Stimulated activated naive CD4-positive, alpha-beta T cell (primary cell): ENCODE measurements at regions not wholly inside any gene's neighbourhood (a gene's known extent, or its start where the extent isn't known, plus 50 kb on each side); places are given as distances from the start of the nearest gene placed in this dataset.
"Not testable (repeated sequence)": the region's sequence is repeated elsewhere in the genome, so short reads cannot be mapped to it uniquely, and the experiment has no call there.

Source experiments
- DNase-seq, 6 experiments: peaks; one replicate each; lab custom pipeline; 2025; lab: John Stamatoyannopoulos, UW

DNA sequence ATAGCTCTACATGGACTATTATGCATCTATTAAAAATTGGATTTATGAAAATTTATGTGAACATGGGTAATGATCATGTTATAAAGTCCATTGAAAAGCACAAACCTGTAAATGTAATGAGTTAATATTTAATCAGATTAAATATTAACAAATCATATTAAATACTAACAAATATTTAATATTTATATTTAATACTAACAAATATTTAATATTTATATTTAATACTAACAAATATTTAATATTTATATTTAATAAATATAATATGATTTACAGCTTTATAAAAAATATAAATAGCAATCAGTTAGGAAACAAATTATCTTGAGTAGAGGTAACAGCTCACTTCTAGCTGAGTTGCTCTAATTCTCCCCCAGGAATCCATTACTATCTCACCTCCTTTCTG lies 758.0 kb upstream of the USP15 start:
- no peak for DNase-seq

DNA sequence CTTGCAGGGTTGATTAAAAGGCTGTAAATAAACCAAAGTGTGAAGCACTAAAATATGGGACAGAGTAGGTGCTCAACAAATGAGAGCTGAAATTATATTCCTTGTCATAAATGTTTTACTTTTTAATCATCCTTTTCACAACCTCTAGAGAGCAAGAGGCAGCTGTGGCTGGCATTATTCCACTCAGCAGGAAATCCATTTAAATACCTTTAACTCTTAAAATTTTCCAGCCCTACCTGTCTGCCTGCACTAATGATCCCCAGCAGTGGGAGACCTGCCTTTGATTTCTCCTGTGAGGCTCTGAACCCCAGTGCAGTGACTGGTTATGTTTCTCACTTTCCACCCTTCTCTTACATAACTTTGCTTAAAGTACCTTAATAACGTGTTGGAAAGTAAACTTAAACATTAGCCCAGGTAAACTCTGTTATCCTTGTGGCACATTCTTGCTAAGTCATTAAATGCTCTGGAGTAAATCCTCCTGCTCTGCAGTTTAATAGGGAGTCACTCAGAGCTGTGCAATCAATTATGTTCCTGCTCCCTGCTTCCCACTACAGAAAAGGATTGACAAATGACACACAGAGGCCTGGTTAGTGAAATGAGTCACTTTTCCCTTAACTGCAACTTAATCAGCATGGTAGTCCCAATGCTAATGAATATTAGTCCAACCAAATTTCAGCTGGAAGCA lies 755.7 kb upstream of the USP15 start:
- no peak for DNase-seq

DNA sequence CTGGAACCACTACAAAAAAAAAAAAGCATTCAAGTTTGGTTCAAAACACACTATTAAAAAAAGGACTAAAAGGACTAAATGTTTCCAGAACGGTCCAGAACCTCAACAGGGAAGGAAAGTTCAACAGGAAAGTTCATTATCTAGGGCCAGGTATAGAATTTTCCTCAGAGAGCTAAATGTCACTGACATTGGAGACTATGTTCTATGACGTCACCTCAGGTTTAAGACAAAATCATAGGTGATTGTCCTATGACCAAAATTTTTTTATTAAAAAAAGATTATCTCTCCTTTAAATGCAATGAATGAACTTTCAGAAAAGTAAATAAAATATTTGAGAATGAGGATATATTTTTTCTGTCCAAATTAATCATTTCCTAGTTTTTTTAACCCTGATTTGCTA lies 746.7 kb upstream of the USP15 start:
- DNase-seq: no peak

DNA sequence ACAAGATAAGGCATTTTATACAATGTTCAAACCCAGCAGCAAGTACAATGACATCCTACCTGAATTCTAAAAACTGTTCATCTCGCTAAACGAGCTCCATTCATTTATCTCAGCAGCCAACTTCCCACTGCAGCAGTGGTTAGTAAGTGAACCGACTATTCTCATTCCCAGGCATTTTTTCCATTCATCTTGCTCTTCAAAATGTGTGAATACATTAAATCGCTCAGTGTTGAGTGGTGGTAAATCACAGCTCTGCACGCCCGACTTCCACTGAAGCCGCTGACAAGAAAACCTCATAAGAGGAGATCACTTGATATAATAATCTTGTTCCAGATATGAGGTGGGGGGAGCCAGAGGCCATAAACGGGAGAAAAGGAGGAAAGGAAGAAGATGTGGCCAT lies 746.2 kb upstream of the USP15 start:
- DNase-seq: no peak

DNA sequence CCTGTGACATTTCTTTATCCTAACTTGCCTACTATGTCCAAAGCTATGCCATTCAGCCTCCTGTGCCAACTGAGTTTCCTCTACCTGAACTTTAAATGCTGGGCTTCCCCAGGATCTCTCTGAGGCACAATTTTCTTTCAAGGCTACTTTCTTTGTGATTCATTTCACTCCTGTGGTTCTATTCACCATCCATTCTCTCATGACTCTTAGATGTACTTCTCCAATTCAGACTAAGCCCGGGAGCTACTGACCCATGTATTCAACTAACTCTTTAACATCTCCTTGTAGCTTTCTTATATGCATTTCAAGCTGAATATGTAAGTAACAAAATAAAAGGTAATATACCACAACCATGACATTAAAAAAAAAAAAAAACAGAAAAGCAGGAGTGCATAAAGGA lies 738.9 kb upstream of the USP15 start:
- DNase-seq: no peak

DNA sequence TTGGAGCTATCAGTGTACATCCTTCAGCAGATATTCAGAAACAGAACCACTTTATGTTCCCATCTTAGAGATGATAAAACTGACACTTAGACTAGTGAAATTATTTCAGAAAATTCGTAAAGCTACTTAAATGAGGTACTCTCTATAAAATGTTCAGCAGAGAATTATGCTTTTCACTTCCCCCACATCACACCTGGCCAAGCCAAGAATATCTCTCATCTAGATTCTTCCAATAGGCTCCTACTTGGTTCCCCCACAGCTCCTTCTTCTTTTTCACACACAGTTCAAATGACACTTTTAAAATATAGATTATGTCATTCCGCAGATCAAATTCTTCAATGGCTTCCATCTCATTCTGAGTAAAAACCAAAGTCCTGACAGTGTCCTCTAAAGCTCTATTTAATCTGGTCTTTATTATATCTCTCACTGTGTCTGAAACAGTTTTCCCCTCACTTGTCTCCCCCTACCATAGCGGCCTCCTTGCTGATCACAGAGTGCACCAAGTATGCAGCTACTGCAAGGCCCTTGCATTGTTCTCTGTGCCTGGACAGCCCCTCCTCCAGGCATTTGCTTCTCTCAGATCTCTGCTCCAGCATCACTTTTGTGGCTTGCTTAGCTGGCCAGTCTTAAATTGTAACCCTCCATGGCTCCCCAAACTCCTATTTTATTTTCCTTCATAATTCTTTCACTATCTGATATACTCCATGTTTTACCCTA lies 736.8 kb upstream of the USP15 start:
- no peak for DNase-seq

DNA sequence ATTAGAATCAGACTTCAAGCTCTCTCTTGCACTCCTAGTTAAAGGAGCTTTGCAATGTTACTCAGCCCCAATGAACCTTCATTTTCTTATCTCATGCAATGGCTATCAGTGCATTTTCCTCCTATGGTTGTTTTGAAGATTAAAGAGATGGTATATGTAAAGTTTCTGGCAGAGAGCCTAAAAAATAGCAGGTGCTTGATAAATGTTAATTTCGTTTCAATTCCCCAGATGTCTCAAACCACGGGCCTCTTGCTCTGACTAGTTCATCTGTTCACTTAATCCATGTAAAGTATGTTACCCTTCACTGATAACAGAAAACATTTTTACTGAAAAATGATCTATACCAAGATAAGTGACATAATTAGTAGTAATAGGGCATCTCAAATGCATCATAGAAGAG lies 735.4 kb upstream of the USP15 start:
- DNase-seq: no peak

DNA sequence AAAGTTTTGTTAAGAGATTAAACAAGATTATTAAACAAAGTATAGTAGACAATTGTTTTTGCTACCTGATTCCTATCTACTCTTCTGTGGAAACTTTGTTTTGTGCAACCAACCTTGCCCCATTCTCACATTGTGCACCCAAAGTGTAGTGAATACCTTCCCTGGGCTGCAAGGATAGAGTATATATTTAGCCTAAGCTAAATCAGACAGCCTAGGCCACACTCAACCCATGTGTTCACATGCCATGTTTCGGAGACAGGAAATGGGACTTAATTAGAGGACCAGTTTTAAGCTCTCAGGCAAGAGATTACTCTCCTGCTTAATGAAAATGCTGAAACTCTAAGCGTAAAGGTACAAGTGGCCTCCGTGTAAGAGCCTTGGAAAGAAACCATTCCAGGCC lies 734.9 kb upstream of the USP15 start:
- no peak for DNase-seq

DNA sequence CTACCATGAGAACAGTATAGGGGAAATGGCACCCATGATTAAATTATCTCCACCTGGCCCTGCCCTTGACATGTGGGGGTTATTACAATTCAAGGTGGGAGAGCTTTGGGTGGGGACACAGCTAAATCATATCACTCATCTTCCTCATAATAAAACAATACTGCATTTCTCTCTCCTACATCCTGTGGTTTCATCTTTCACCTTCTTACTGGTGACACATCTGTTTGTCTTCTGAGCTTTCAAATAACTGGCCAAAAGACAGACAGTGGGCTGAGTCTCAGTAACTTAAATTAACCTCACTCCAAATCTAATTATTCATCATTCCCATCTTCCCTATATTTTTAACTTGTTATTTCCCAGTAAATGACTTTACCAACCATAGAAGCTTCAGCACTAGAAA lies 729.7 kb upstream of the USP15 start:
- no peak for DNase-seq

DNA sequence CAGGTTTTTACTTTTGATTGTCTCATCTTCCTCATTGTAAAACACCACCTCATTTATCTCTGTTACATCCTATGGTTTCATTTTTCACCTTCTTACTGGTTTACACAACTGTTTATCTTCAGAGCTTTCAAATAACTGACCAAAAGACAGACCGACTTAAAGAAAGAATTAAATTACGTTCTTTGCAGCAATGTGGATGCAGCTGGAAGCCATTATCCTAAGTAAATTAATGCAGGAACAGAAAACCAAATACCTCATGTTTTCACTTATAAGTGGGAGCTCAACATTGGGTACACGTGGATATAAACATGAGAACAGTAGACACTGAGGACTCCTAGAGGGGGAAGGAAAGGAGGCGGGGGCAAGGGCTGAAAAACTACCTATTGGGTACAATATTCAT lies 729.0 kb upstream of the USP15 start:
- DNase-seq: no peak

DNA sequence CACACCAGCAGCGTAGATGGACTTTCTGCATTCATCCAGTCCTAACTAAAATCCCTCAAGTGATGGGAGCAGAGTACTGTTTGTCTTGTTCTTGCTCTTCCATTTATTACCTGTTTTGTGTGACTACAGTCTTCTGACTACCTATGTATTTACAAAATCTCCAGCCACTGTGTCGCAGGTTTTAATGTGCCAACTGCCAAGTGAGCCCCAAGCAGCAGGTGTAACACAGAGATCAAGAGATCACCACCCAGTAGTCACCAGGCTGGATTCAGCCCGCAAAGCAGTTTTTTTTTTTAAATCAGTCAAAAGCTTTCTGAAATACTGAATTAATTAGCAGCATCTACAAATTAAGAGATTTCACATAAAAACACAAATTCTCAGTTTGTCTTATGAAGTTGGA lies 724.1 kb upstream of the USP15 start:
- DNase-seq: no peak

DNA sequence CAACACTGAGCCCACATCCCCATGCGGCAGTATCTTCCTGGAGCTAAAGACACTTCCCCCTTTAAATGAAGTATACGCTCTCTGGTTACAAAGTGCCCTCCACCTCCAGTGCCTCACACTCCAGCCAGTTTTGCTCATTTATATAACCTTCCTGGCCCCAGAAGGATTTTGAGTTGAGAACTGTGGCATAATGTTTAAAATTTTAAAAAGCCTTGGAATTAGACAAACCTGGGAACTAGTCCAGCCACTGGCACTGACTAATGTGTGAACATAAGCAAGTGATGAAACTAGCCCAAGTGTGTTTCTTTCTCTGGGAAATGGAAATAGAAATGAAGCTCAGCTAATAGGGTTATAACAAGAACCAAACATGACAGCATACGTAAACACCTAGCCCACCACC lies 723.7 kb upstream of the USP15 start:
- DNase-seq: no peak

DNA sequence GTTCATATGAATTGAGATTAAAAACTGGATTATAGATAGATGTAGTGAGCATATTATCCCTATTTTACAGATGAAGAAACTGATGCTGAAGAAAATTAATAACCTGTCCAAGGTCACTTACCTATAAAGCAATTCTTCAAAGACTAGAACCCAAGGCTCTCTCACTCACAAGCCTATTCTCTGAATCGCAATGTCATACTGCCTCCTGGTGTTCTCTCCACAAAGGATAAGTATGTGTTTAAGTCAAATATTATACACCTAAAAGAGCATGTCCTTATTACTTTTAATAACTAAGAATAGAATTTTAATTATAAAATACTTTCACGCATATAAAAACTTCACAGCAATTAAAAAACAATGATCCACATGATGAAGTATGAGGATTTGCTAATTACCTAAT lies 721.3 kb upstream of the USP15 start:
- no peak for DNase-seq

DNA sequence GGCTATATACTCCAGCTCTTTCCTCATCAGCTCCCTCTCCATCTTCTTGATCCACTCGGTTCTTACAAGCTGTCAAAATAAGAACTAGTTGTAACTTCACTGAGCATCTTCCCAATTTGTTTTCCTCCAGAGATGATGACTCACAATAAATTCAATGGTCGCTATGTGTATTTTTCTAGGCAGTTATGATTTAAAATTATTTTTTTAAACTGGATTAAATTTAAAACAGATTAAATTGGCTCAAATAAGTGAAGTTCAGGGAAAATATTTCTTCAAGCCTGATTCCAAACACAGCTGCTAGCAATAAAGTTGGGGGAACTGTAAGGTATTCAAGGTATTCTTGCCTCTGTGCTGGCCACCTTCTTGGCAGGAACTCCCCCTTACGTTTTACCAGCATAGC lies 717.7 kb upstream of the USP15 start:
- DNase-seq: no peak

DNA sequence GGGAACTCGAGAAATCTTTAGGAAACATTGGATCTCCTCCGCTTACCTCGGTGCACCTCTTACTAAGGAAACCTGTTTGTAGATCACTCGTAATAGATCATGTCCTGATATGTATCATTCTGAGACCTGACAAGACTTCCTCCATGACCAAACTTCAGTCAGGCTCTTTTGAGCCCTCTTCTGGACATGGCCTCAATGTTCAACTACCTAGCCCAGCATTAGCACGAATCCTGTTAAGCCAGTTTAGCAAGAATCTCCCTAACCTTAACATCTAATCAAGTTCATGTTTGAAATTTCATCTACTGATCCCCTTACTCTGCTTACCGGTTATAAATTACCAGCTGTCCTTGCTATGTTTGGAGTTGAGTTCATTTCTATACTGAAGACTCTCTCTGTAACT lies 713.9 kb upstream of the USP15 start:
- no peak for DNase-seq

DNA sequence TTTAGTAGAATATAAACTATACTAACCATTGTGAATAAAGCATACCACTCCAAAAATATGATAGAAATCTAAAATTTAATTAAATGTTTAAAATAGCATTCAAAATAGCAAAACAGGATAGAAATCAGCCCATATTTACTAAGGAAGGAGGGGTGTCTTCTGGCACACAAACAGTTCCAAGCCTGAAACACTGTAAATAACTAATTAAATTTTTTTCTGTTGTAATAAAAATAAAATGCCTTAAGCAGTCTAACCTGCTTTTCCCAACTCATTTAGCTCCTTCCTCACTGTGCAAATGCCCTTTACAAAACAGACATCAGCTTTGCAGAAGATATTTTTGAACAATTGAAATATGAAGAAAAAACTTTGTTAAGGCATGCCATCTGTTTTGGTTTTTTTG lies 707.1 kb upstream of the USP15 start:
- DNase-seq: no peak

DNA sequence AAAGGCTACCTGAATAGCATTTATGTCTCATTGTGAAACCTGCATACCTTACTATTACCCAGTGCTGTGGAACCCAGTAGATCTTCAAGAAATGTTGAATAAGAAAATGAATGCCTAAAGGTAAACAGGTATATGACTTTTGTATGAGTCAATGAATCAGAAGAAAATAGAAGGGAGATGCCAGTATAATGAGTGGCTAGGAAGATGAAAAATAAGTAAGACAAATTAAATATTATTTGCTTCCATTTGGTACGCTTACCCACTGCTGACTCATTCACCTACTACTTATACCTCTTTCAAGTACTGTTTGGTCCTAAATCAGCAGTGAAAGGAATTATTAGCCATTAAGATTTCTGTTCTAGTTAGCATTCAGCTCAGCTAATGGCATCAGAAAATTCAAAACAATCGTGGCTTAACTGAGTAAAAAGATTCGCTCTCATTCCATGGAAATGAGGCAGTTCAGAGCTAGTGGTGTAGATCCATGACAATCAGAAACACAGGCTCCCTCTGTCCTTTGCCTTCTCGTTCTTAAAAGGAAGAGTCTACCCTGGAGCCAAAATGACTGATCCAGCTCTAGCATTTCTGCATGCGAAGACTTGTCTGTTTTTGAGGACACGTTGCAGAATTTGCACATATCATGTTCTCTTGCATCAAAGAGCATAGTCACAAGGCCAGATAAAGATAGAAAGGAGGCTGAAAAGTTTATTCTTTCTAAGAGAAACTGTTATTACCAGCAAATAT lies 705.8 kb upstream of the USP15 start:
- DNase-seq: no peak

DNA sequence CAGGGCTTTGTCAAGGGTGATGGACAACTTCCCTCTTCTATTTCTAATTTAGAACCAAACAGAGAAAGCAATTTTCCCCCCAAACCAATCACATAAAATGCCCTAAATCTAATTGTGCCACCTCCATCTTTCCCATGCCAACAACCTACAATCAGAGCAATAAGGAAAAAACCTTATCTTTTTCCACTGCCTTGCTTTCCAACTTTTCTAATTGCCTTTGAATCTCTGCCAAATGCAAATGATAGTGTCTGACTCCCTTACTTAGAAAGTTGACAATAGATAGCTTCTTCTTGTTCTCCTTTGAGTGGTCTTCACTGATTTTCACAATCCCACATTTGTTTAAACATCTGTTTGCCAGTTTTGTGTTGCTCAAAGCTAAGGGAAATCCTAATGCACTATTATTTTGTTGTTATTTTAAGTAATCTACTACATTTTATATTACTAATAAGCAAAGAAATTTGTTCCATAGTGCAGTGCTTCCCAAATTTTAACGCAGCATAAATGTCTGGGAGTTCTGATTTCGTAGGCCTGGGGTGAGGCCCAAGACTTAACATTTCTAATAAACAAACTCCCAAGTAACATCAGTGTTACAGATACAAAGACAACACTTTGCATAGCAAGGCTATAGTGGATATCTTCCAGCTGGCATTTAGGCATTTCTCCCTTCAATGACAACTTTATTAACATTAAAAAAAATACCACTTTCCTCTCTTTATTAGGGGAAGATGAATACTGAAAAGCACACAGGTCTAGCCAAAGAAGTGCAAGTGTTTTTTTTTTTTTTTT lies 696.3 kb upstream of the USP15 start:
- no peak for DNase-seq

DNA sequence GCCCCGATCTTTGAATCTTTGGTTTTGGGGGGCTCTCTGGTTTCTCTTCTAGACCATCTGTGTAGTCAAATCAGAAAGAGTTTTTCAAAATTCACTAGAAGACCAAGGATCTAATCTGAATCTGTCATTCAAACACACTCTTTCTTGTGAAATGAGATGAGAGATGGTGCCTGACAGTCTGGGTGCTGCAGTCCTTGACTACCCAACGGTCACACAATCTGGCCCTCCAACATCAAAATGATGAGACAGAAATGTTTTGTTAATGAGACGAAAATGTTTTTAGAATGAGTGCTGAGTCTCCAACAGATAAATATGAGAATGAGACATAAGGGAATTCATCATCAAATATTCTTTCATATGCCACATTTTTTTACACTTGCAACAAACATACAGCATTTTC lies 695.7 kb upstream of the USP15 start:
- DNase-seq: no peak

DNA sequence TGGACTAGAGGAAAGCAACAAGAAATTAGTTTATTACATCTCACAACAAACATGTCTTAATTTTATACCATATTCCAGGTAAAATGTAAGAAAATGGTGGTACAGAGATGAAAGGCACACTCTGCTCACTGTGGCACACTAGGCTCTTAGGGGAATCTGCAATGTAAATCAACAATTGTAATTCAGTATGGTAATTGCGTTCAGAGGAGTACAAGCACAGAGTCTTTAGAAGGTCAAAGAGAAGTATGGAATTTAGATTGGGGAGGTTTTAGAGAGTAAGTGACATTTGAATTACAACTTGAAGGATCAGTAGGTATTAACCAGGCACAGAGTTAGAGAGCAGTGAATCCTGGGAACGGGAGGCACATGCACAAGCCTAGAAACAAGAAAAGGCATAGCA lies 694.0 kb upstream of the USP15 start:
- DNase-seq: no peak

DNA sequence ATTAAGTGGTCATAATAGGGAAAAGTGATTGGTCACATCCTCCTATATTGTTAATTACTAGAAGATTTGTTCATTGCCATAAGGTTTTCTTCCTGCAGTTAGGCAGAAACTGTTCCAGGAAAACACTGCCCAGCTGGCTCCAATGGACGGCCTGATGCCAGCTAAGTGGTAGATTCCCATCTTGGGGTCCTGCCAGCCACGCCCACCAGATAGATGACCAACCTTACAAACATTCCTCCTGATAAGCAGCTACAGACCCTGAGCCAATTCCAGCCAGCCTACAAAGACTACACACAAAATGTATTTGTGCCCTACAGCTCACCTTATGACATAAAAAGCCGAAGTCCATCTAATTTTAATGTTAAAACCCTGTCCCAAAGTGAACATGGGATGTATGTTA lies 685.9 kb upstream of the USP15 start:
- DNase-seq: no peak

DNA sequence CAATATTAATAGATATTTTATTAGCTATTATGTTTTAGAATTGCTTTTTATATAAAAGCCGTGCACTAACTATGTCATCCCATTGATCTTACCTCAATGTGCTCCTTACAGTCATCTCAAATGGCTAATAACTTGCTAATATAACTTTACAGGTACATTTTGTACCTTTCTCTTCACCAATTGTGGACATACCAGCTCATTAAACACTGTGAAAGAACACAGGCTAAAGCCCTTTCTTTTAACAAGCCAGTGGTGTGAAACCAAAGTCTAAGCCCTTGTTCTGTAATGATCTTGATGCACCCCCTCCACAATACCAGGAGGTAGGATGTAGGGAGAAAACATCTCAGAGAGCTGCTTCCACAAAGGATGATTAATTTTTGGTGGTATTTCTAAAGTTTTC lies 675.3 kb upstream of the USP15 start:
- DNase-seq: no peak

DNA sequence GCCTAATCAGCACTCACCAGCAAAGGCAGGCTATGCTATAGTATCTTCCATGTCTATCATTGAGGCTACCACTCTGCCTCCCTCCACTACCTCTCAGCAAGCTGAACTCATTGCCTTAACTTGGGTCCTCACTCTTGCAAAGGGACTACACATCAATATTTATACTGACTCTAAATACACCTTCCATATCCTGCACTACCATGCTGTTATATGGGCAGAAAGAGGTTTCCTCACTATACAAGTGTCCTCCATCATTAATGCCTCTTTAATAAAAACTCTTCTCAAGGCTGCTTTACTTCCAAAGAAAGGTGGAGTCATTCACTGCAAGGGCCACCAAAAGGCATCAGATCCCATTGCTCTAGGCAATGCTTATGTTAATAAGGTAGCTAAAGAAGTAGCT lies 669.3 kb upstream of the USP15 start:
- not testable (repeated sequence) for DNase-seq
